ENCODE measurements at regions not wholly inside any gene's neighbourhood (a gene's known extent, or its start where the extent isn't known, plus 50 kb on each side); places are given as distances from the start of the nearest gene placed in this dataset.
"Not testable (repeated sequence)": the region's sequence is repeated elsewhere in the genome, so short reads cannot be mapped to it uniquely, and the experiment has no call there.

DNA sequence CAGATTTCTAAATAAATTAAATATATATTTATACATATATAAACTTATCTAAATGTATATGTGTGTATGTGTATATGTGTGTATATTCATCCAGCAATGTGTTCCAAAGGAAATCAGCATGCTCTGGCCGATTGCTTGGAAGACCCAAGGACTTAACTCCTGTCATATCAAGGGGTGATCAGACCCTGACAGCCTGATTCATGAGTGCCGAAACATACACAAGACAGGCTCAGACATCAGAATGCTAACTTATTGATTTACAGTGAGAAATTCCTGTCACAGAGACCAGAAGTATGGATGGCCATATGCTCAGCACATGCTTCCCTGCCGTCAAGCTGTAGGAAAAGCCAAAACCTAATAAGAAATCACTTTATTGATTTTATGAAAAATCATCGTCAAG lies 545.1 kb upstream of the NR5A2 start:
- intact Hi-C loops (cut with micrococcal nuclease): no loop called here
- Mint-ChIP-seq H3K36me3 (ENCODE audit: low read depth) (no peaks in the 10 kb centered on the region), H3K27me3 (ENCODE audit: low read depth) (no peaks in the 10 kb centered on the region), H3K9me3 (no peaks in the 10 kb centered on the region), H3K4me3 (no peak overlapping the region), H3K27ac (no peak overlapping the region), H3K4me1 (ENCODE audit: low read depth) (no peaks in the 10 kb centered on the region)
- DNase-seq: no peak
- CTCF ChIA-PET: no interaction called here

GRCh38 chr1:199489594-199489993 lies 537.9 kb upstream of the NR5A2 start:
- H3K27ac Mint-ChIP-seq: no peak overlapping the region
- no peaks in the 10 kb centered on the region for H3K4me1 Mint-ChIP-seq (ENCODE audit: low read depth)
- CTCF ChIA-PET: no interaction called here
- H3K9me3 Mint-ChIP-seq: peaks cover 6% of the 10 kb centered on the region
- no peak for DNase-seq
- no peaks in the 10 kb centered on the region for H3K36me3 Mint-ChIP-seq (ENCODE audit: low read depth)
- peaks cover 2% of the 10 kb centered on the region for H3K27me3 Mint-ChIP-seq (ENCODE audit: low read depth)
- intact Hi-C loops (cut with micrococcal nuclease): no loop called here
- H3K4me3 Mint-ChIP-seq: no peak overlapping the region

DNA sequence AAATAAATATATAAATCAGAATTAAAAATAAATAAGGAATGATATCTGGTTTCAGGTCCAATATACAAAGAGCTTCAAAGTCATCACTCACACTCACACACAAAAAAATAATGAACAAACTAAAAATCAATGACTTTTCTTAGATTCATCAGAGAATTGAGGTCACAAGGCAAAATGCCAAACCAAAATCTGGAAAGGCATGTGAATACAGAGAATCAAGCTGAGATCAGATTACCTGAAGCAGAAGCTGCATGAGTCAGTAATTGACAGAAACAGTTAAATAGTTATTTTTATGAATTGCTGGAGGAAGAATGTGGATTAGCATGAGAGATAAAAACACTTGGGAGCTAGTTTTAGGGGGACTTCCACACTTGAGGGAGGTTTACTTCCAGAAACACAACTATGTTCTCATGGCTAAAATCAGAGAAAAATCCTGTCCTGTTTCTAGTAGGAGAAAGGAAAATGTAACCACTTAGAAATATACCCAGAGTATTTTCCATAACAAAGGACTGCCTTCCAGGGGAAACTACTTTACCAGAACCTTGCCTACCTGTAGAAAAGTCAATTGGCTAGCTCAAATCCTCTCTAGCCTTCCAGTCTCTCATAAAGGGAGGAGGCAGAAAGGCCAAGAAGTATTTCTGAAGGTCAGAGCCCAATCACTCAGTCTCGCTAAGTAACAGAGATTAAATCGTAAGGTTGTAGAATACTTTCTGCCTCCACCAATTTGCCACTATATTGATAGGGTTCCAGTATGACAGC lies 536.6 kb upstream of the NR5A2 start:
- Mint-ChIP-seq H3K27me3 (ENCODE audit: low read depth) (peaks cover 2% of the 10 kb centered on the region), H3K27ac (no peak overlapping the region), H3K4me3 (no peak overlapping the region), H3K36me3 (ENCODE audit: low read depth) (no peaks in the 10 kb centered on the region), H3K9me3 (peaks cover 14% of the 10 kb centered on the region), H3K4me1 (ENCODE audit: low read depth) (no peaks in the 10 kb centered on the region)
- intact Hi-C loops (cut with micrococcal nuclease): no loop called here
- CTCF ChIA-PET: interaction anchor here (0.7 kb wide), 1 partner anchor 52 kb away, joined by 3 read pairs; no protein-coding TSS in a partner anchor
- DNase-seq: no peak

DNA sequence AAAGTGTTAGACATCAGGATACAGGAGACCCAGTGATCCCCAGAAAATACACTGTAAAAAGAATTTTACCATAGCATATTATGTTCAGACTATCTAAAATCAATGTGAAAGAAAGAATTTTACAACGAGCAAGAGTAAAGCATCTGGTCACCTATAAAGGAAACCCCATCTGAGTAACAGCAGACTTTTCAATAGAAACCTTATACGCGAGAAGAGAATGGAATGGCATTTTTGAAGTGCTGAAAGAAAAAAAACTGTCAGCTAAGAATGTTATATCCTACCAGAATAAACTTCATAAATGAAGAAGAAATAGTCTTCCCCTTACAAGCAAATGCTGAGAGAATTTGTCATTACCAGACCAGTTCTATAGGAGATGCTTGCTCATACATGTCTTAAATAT lies 532.1 kb upstream of the NR5A2 start:
- Mint-ChIP-seq H3K4me1 (ENCODE audit: low read depth) (no peaks in the 10 kb centered on the region), H3K4me3 (no peak overlapping the region), H3K27me3 (ENCODE audit: low read depth) (peaks cover 5% of the 10 kb centered on the region), H3K36me3 (ENCODE audit: low read depth) (no peaks in the 10 kb centered on the region), H3K27ac (no peak overlapping the region), H3K9me3 (peaks cover 14% of the 10 kb centered on the region)
- CTCF ChIA-PET: no interaction called here
- DNase-seq: no peak
- intact Hi-C loops (cut with micrococcal nuclease): no loop called here

DNA sequence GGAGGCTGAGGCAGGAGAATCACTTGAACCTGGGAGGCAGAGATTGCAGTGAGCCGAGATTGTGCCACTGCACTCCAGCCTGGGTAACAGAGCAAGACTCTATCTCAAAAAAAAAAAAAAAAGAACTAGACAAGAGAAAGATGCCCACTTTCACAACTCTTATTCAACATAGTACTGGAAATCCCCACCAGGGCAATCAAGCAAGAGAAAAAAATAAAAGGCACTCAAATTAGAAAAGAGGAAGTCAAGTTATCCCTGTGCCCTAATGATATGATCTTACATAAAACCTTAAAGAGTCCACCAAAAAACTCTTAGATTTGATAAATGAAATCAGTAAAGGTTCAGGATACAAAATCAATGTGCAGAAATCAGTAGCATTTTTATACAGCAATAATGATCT lies 528.7 kb upstream of the NR5A2 start:
- intact Hi-C loops (cut with micrococcal nuclease); H3K36me3 Mint-ChIP-seq (ENCODE audit: low read depth); H3K27me3 Mint-ChIP-seq (ENCODE audit: low read depth); H3K4me3 Mint-ChIP-seq; H3K27ac Mint-ChIP-seq; CTCF ChIA-PET; H3K4me1 Mint-ChIP-seq (ENCODE audit: low read depth); DNase-seq: not testable (repeated sequence)
- peaks cover 11% of the 10 kb centered on the region for H3K9me3 Mint-ChIP-seq

DNA sequence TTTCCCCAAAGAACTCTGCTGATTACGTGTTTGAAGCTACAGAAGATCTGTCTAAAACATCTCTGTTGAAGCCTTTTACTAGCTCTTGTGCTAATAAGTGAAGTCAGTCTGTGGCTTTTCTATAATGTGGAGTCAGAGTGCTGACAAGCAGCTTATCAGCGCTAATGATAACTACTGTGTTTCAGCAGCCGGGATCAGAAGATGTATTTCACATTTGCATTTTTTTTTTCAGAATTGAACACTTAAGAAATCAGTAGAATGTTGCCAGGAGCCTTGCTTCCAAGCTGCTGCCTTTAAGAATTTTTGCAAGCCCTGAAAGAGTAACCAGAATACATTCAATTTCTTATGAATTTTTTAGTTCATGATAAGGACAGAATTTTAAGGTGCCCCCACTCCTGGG lies 519.4 kb upstream of the NR5A2 start:
- intact Hi-C loops (cut with micrococcal nuclease): no loop called here
- H3K4me3 Mint-ChIP-seq: no peak overlapping the region

DNA sequence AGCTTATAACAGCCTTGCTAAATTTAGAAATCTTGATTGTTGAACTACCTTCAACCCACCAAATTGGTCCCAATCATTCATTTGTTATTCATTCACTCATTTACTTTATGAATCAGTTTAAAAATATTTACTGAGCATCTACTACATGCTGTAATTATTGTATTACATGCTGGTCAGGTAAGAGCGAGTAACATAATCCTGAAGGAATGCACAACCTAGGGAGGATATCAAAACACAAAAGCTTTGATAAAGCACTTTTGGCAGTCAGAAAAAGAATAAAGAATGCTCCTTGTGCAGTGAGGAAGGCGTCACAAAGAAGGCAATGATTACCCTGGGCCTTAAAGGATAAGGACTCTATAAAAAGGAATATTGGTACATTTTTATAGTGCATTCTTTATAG lies 518.9 kb upstream of the NR5A2 start:
- Mint-ChIP-seq H3K4me1 (ENCODE audit: low read depth) (no peaks in the 10 kb centered on the region), H3K9me3 (no peaks in the 10 kb centered on the region), H3K4me3 (no peak overlapping the region), H3K36me3 (ENCODE audit: low read depth) (no peaks in the 10 kb centered on the region), H3K27me3 (ENCODE audit: low read depth) (peaks cover 3% of the 10 kb centered on the region), H3K27ac (no peak overlapping the region)
- DNase-seq: no peak
- CTCF ChIA-PET: interaction anchor here (0.6 kb wide), 1 partner anchor 1040 kb away, joined by 3 read pairs; no protein-coding TSS in a partner anchor
- intact Hi-C loops (cut with micrococcal nuclease): no loop called here

More for the DNA sequence above, 519.4 kb upstream of the NR5A2 start:
- CTCF ChIA-PET: no interaction called here
- Mint-ChIP-seq H3K27ac (no peak overlapping the region), H3K36me3 (ENCODE audit: low read depth) (no peaks in the 10 kb centered on the region), H3K9me3 (no peaks in the 10 kb centered on the region), H3K4me1 (ENCODE audit: low read depth) (no peaks in the 10 kb centered on the region), H3K27me3 (ENCODE audit: low read depth) (peaks cover 3% of the 10 kb centered on the region)
- no peak for DNase-seq

DNA sequence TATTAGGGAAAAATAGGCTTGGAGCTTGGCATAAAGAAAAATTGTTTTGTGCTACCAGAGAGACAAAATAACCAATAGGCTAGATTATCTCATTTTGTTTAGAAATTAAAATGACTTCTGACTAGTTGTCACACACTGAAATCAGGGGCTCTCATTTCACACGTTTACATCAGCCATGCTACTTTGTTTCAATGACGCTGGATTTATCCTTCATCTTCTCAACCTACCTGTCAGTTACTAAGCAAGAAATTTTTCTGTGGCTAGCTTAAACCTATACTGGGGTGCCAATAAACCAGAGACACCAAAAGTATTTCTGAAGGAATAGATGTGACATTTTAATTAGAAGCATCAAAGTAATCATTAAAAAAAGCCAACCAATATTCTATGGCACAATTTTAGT lies 518.1 kb upstream of the NR5A2 start:
- Mint-ChIP-seq H3K4me3 (no peak overlapping the region), H3K9me3 (no peaks in the 10 kb centered on the region), H3K36me3 (ENCODE audit: low read depth) (no peaks in the 10 kb centered on the region), H3K4me1 (ENCODE audit: low read depth) (no peaks in the 10 kb centered on the region), H3K27me3 (ENCODE audit: low read depth) (peaks cover 3% of the 10 kb centered on the region), H3K27ac (no peak overlapping the region)
- no peak for DNase-seq
- intact Hi-C loops (cut with micrococcal nuclease): no loop called here
- CTCF ChIA-PET: interaction anchor here (0.6 kb wide), 1 partner anchor 1039 kb away, joined by 3 read pairs; no protein-coding TSS in a partner anchor

GRCh38 chr1:199510314-199510713 lies 517.2 kb upstream of the NR5A2 start:
- Mint-ChIP-seq H3K27me3 (ENCODE audit: low read depth) (peaks cover 3% of the 10 kb centered on the region), H3K4me3 (no peak overlapping the region), H3K36me3 (ENCODE audit: low read depth) (no peaks in the 10 kb centered on the region), H3K9me3 (no peaks in the 10 kb centered on the region), H3K27ac (no peak overlapping the region), H3K4me1 (ENCODE audit: low read depth) (no peaks in the 10 kb centered on the region)
- CTCF ChIA-PET: no interaction called here
- intact Hi-C loops (cut with micrococcal nuclease): no loop called here
- DNase-seq: no peak

DNA sequence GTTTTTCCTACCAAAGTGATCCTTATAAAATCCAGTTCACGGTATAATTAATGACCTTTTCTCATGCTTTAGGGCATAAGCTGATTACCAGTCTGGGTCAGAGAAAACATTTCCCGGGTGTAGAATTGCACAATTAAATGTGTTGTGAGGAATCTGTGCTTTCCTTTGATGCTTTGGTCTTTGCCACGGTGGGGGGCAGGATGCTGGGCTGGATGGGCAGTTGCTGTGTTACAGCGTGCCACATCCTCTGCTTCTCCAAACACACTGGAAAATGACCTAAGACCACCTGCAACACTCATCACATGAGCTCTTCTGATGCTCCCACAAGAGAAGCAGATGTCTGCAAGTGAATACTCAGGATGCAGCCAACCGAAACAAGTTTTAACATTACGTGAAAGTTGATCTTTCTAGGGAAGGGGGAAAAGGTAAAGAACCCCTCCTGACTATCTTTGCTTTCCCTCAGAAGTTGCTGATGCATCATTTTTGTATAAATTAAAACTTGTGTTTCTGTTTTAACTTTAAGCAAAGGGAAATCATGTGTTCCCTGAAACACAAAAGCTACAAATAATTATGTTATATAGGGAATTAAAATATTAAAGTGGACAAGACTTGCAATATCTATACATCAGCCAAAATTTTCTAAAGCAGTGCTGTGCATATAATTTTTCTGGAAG lies 515.3 kb upstream of the NR5A2 start:
- Mint-ChIP-seq H3K4me1 (ENCODE audit: low read depth) (no peaks in the 10 kb centered on the region), H3K4me3 (no peak overlapping the region), H3K9me3 (no peaks in the 10 kb centered on the region), H3K27me3 (ENCODE audit: low read depth) (peaks cover 3% of the 10 kb centered on the region), H3K36me3 (ENCODE audit: low read depth) (no peaks in the 10 kb centered on the region), H3K27ac (no peak overlapping the region)
- no peak for DNase-seq
- CTCF ChIA-PET: interaction anchor here (0.5 to 0.6 kb wide), 2 partner anchors 103 to 1386 kb away, joined by 3 to 4 read pairs; no protein-coding TSS in a partner anchor
- intact Hi-C loops (cut with micrococcal nuclease): no loop called here

- no peaks in the 10 kb centered on the region for H3K4me1 Mint-ChIP-seq (ENCODE audit: low read depth)
- CTCF ChIA-PET: no interaction called here
- intact Hi-C loops (cut with micrococcal nuclease): no loop called here
- H3K27me3 Mint-ChIP-seq (ENCODE audit: low read depth): peaks cover 3% of the 10 kb centered on the region
- no peak overlapping the region for H3K27ac Mint-ChIP-seq
- H3K9me3 Mint-ChIP-seq: no peaks in the 10 kb centered on the region
- no peak overlapping the region for H3K4me3 Mint-ChIP-seq
- no peaks in the 10 kb centered on the region for H3K36me3 Mint-ChIP-seq (ENCODE audit: low read depth)
- DNase-seq: no peak
Measured at GRCh38 chr1:199515261-199515660, 512.2 kb upstream of the NR5A2 start.

DNA sequence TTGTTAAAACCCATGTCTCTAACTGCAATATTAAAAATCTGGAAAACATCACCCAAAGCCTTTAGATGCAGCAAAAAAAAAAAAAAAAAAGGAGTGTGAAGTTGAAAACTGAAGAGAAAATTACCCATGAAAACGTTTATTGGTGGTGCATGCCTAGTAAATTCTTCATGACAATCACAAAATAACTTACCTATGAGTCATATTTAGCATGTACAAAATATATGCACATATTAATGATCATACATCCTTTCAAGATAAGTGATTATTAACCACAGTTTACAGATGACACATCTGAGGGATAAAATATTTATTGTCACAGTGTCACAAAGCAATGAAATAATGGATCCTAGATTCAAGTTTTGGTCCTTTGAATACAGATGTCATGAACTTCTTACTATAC lies 505.2 kb upstream of the NR5A2 start:
- no peak overlapping the region for H3K27ac Mint-ChIP-seq
- no peak for DNase-seq
- H3K4me1 Mint-ChIP-seq (ENCODE audit: low read depth): no peaks in the 10 kb centered on the region
- no peaks in the 10 kb centered on the region for H3K36me3 Mint-ChIP-seq (ENCODE audit: low read depth)
- CTCF ChIA-PET: no interaction called here
- no peaks in the 10 kb centered on the region for H3K9me3 Mint-ChIP-seq
- H3K4me3 Mint-ChIP-seq: no peak overlapping the region
- intact Hi-C loops (cut with micrococcal nuclease): no loop called here
- H3K27me3 Mint-ChIP-seq (ENCODE audit: low read depth): no peaks in the 10 kb centered on the region

- Mint-ChIP-seq H3K9me3 (no peaks in the 10 kb centered on the region), H3K4me3 (no peak overlapping the region), H3K27ac (no peak overlapping the region), H3K27me3 (ENCODE audit: low read depth) (no peaks in the 10 kb centered on the region), H3K36me3 (ENCODE audit: low read depth) (no peaks in the 10 kb centered on the region), H3K4me1 (ENCODE audit: low read depth) (no peaks in the 10 kb centered on the region)
- CTCF ChIA-PET: no interaction called here
- DNase-seq: no peak
- intact Hi-C loops (cut with micrococcal nuclease): no loop called here
Measured at GRCh38 chr1:199522936-199523335, 504.6 kb upstream of the NR5A2 start.
